Gastrocnemius medialis (tissue), 4 donors: ENCODE measurements at regions not wholly inside any gene's neighbourhood (a gene's known extent, or its start where the extent isn't known, plus 50 kb on each side); places are given as distances from the start of the nearest gene placed in this dataset.

Experiments
- ATAC-seq, 2 donors: fragments of 150-250 bp; one replicate each; pipeline ENCODE4 v1.9.1; 2016
- DNase-seq, 2 donors: peaks; one replicate each; pipeline ENCODE4 v3.0.0-alpha.2; 2019
- H3K27ac ChIP-seq, 4 donors: fragments of 200-600 bp; sonication (generic); 1 replicate in 1 of 4; 2 replicates in 3 of 4; pipeline ENCODE4 v1.5.1; 2016 to 2018; ENCODE audit warnings: mild to moderate bottlenecking in 2 of 4, moderate library complexity in 1 of 4
- H3K27me3 ChIP-seq, 3 donors: fragments of 200-600 bp; sonication (generic) in 2 of 3; 1 replicate in 1 of 3; 2 replicates in 2 of 3; pipeline versions ENCODE4 v1.5.1 to v1.6.0; 2016 to 2019; ENCODE audit warnings: mild to moderate bottlenecking in 1 of 3, moderate library complexity in 1 of 3
- H3K36me3 ChIP-seq, 2 donors: fragments of 200-600 bp; sonication (generic) in 1 of 2; one replicate each; pipeline ENCODE4 v1.5.1; 2017 to 2018
- H3K4me1 ChIP-seq, 2 donors: fragments of 200-600 bp; sonication (generic) in 1 of 2; one replicate each; pipeline ENCODE4 v1.5.1; 2016 to 2017; ENCODE audit warnings: mild to moderate bottlenecking in 2 of 2
- H3K4me3 ChIP-seq, 4 donors: fragments of 200-600 bp; sonication (generic) in 3 of 4; 1 replicate in 1 of 4; 2 replicates in 3 of 4; pipeline ENCODE4 v1.5.1; 2016 to 2019; ENCODE audit warnings: mild to moderate bottlenecking in 2 of 4
- H3K9me3 ChIP-seq, 3 donors: fragments of 200-600 bp; sonication (generic) in 2 of 3; 1 replicate in 1 of 3; 2 replicates in 2 of 3; pipeline ENCODE4 v1.5.1; 2016 to 2019
- POLR2A ChIP-seq, 2 donors: fragments of 450-650 bp; IDR thresholded peaks; one replicate each; pipeline ENCODE4 v1.6.1; 2017; ENCODE audit warnings: antibody characterized with exemption in 2 of 2, mild to moderate bottlenecking in 2 of 2, moderate library complexity in 2 of 2
- in situ Hi-C, 4 donors: fragments of 200-750 bp; cut with MboI; loops; one replicate each; pipeline versions ENCODE4 v1.15.0 to v1.8.0; 2017; ENCODE audit warnings: low sequenced_read_pairs in 4 of 4
- intact Hi-C: fragments of 100-400 bp; cut with DNase I; formaldehyde crosslinking; loops from one replicate; pipeline ENCODE4 v1.15.1; 2023; ENCODE audit warnings: low total_unique reads
- TF ChIP-seq, protein P1 (sequence below), 5 experiments: fragments of 450-650 bp in 3 of 5; fragments of 200-600 bp in 2 of 5; sonication (generic) in 2 of 5; IDR thresholded peaks in 4 of 5; conservative IDR thresholded peaks in 1 of 5; 1 replicate in 4 of 5; 2 replicates in 1 of 5; pipeline ENCODE4 v1.5.1; 2016 to 2019; ENCODE audit warnings: antibody characterized with exemption in 5 of 5, mild to moderate bottlenecking in 3 of 5, moderate library complexity in 3 of 5

DNA sequence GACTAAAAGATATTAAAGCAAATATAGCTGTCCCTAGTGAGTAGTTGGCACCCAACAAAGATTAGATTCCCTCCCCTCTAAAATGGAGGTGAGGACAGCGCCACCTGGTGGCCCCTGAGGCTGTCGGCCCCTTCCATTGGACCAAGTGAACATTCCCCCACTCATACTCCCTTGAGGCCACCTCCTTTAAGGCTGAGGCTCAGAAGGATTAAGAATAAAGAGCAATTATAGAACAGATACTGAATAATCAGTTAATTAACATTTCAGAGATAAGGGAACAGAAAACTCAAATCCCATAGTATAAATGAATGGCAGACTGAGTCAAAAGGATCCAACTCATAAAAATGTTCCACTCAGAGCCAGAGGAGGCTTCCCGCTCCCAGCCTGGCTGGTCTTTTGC is 130.4 kb upstream of the GHITM start:
- in situ Hi-C loops (no loop called here), intact Hi-C loops (no loop called here)
- no peak for TF ChIP-seq POLR2A (IDR thresholded peaks at IDR 0.05)
- TF ChIP-seq, protein P1, sequence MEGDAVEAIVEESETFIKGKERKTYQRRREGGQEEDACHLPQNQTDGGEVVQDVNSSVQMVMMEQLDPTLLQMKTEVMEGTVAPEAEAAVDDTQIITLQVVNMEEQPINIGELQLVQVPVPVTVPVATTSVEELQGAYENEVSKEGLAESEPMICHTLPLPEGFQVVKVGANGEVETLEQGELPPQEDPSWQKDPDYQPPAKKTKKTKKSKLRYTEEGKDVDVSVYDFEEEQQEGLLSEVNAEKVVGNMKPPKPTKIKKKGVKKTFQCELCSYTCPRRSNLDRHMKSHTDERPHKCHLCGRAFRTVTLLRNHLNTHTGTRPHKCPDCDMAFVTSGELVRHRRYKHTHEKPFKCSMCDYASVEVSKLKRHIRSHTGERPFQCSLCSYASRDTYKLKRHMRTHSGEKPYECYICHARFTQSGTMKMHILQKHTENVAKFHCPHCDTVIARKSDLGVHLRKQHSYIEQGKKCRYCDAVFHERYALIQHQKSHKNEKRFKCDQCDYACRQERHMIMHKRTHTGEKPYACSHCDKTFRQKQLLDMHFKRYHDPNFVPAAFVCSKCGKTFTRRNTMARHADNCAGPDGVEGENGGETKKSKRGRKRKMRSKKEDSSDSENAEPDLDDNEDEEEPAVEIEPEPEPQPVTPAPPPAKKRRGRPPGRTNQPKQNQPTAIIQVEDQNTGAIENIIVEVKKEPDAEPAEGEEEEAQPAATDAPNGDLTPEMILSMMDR (IDR thresholded peaks at IDR 0.05 in 4 of 5, conservative IDR thresholded peaks at IDR 0.05 in 1 of 5): peak in 1 of 5 experiments; percentile 39
- no peaks in the 10 kb centered on the region for H3K27me3 ChIP-seq
- H3K36me3 ChIP-seq: no peaks in the 10 kb centered on the region
- no peaks in the 10 kb centered on the region for H3K4me1 ChIP-seq
- no peak overlapping the region for H3K4me3 ChIP-seq
- DNase-seq (no peak), ATAC-seq (no peak)
- H3K9me3 ChIP-seq: no peaks in the 10 kb centered on the region
- H3K27ac ChIP-seq: no peak overlapping the region

DNA sequence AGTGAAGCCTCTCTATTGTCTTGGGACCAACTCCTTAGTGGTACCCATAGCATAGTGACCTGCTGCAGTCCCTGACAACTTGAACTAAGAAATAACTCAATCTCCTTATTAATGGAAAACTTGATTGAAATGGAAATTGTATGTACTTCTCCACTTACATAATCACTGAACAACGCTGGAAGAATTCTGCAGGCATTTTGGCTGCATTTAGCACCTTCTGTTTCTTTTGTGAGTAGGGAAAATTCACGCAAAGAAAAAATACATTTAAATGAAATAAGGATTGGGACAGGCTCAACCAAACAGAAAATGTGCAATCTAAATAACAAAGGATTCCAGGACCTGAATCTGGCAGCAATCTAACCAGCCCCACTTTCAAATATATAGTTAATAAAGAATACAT is 126.9 kb upstream of the GHITM start:
- DNase-seq (no peak), ATAC-seq (no peak)
- no peak for TF ChIP-seq POLR2A (IDR thresholded peaks at IDR 0.05)
- TF ChIP-seq, protein P1 (IDR thresholded peaks at IDR 0.05 in 4 of 5, conservative IDR thresholded peaks at IDR 0.05 in 1 of 5): no peak
- no peaks in the 10 kb centered on the region for H3K36me3 ChIP-seq
- no peak overlapping the region for H3K4me3 ChIP-seq
- H3K4me1 ChIP-seq: no peaks in the 10 kb centered on the region
- no peaks in the 10 kb centered on the region for H3K27me3 ChIP-seq
- in situ Hi-C loops: no loop called here
- H3K9me3 ChIP-seq: no peaks in the 10 kb centered on the region
- intact Hi-C loops: no loop called here
- H3K27ac ChIP-seq: no peak overlapping the region

DNA sequence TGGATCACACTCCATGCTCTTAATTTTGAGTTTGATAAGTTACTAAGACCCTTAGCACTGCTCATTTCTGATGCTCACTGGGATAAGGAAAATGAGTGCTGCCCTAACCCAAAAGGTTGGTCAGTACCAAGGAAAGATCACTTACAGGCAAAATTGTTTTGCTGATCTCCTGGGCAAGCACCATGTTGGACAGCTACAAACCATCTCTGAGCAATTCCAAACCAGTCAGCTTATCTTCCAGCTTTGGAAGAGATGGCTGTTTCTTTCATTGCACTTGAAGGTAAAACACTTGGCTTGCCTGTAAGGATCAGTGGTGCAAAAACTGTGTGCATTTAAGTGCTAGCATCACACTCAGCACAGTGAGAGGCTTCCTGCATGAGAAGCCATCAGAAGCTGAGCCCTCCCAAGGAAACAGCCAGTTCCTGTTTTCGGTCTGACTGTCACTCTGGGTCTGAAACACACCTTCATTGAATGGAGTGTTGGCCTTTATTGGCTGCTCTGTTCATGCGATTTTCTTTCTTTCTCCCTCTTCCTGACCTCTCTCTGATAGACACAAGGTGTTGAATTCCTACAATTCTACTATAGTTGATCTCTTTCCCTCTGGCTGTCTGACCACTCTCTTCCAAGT is 126.4 kb upstream of the GHITM start:
- Histone ChIP-seq H3K4me1 (no peaks in the 10 kb centered on the region), H3K27ac (no peak overlapping the region), H3K36me3 (no peaks in the 10 kb centered on the region), H3K9me3 (no peaks in the 10 kb centered on the region), H3K27me3 (no peaks in the 10 kb centered on the region), H3K4me3 (no peak overlapping the region)
- in situ Hi-C loops: no loop called here
- no peak for DNase-seq
- intact Hi-C loops: no loop called here
- TF ChIP-seq, protein P1 (IDR thresholded peaks at IDR 0.05 in 4 of 5, conservative IDR thresholded peaks at IDR 0.05 in 1 of 5): no peak
- no peak for TF ChIP-seq POLR2A (IDR thresholded peaks at IDR 0.05)
- no peak for ATAC-seq

DNA sequence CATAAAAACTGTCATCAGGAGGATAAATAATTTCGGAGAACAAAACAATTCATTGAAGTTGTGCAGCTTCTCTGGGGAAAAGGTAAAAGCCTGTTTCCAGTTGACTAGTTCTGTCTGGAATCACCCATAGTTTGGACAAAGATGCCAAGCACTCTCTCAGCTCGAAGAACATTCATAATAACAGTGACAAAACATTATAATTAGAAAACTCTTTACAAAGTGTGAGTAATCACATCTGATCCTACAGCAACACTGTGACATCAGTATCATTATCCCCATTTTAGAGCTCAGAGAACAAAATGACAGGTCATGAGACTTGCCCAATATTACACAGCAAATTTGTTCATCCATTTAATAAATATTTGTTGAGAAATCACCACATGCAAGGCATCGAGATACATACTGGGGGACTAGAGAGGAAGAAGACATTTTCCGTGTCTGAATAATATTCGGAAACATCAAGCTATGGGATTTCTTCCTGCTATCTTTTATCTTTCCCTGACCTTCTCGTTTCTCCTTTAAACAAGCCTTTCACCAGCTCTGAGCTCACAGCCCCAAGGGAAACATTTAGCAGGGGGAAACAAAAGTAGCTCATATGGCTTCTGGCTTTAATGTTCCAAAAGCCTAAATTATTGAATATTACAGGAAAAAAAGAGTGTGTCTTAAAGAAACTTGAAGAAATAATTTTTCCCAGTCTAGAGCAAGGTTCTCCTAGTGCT is 123.3 kb upstream of the GHITM start:
- H3K9me3 ChIP-seq: no peaks in the 10 kb centered on the region
- no peak for TF ChIP-seq POLR2A (IDR thresholded peaks at IDR 0.05)
- TF ChIP-seq, protein P1 (IDR thresholded peaks at IDR 0.05 in 4 of 5, conservative IDR thresholded peaks at IDR 0.05 in 1 of 5): no peak
- H3K36me3 ChIP-seq: no peaks in the 10 kb centered on the region
- in situ Hi-C loops (no loop called here), intact Hi-C loops (no loop called here)
- H3K4me3 ChIP-seq: no peak overlapping the region
- H3K4me1 ChIP-seq: no peaks in the 10 kb centered on the region
- DNase-seq (no peak), ATAC-seq (no peak)
- no peak overlapping the region for H3K27ac ChIP-seq
- no peaks in the 10 kb centered on the region for H3K27me3 ChIP-seq
